ENCODE measurements at regions not wholly inside any gene's neighbourhood (a gene's known extent, or its start where the extent isn't known, plus 50 kb on each side); places are given as distances from the start of the nearest gene placed in this dataset.

GRCh38 chr3:7927015-7927414 is 574.6 kb upstream of the LMCD1 start:
- 64% methylated on average over 1 of the region's 1 CpG for WGBS
- TF ChIP-seq, protein P1, sequence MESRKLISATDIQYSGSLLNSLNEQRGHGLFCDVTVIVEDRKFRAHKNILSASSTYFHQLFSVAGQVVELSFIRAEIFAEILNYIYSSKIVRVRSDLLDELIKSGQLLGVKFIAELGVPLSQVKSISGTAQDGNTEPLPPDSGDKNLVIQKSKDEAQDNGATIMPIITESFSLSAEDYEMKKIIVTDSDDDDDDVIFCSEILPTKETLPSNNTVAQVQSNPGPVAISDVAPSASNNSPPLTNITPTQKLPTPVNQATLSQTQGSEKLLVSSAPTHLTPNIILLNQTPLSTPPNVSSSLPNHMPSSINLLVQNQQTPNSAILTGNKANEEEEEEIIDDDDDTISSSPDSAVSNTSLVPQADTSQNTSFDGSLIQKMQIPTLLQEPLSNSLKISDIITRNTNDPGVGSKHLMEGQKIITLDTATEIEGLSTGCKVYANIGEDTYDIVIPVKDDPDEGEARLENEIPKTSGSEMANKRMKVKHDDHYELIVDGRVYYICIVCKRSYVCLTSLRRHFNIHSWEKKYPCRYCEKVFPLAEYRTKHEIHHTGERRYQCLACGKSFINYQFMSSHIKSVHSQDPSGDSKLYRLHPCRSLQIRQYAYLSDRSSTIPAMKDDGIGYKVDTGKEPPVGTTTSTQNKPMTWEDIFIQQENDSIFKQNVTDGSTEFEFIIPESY (IDR thresholded peaks at IDR 0.05): no peak
- TF ChIP-seq CTCF (IDR thresholded peaks at IDR 0.05; ENCODE audit: low read depth, low read length, missing input control) (no peak), NR2F2 (IDR thresholded peaks at IDR 0.05) (no peak), HNF4A (conservative IDR thresholded peaks at IDR 0.05) (no peak), SP1 (IDR thresholded peaks at IDR 0.05) (no peak), HNF4G (IDR thresholded peaks at IDR 0.05) (no peak), TAF1 (conservative IDR thresholded peaks at IDR 0.05) (no peak), JUND (IDR thresholded peaks at IDR 0.05) (no peak), FOXA1 (IDR thresholded peaks at IDR 0.05) (no peak), RXRA (IDR thresholded peaks at IDR 0.05) (no peak), GABPA (IDR thresholded peaks at IDR 0.05 in 1 of 2, conservative IDR thresholded peaks at IDR 0.05 in 1 of 2) (no peak), RAD21 (IDR thresholded peaks at IDR 0.05) (no peak), YY1 (IDR thresholded peaks at IDR 0.05) (no peak), EGR1 (IDR thresholded peaks at IDR 0.05; ENCODE audit: low read depth in 2 of 2) (no peak)
- TF ChIP-seq, protein P2, sequence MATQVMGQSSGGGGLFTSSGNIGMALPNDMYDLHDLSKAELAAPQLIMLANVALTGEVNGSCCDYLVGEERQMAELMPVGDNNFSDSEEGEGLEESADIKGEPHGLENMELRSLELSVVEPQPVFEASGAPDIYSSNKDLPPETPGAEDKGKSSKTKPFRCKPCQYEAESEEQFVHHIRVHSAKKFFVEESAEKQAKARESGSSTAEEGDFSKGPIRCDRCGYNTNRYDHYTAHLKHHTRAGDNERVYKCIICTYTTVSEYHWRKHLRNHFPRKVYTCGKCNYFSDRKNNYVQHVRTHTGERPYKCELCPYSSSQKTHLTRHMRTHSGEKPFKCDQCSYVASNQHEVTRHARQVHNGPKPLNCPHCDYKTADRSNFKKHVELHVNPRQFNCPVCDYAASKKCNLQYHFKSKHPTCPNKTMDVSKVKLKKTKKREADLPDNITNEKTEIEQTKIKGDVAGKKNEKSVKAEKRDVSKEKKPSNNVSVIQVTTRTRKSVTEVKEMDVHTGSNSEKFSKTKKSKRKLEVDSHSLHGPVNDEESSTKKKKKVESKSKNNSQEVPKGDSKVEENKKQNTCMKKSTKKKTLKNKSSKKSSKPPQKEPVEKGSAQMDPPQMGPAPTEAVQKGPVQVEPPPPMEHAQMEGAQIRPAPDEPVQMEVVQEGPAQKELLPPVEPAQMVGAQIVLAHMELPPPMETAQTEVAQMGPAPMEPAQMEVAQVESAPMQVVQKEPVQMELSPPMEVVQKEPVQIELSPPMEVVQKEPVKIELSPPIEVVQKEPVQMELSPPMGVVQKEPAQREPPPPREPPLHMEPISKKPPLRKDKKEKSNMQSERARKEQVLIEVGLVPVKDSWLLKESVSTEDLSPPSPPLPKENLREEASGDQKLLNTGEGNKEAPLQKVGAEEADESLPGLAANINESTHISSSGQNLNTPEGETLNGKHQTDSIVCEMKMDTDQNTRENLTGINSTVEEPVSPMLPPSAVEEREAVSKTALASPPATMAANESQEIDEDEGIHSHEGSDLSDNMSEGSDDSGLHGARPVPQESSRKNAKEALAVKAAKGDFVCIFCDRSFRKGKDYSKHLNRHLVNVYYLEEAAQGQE (IDR thresholded peaks at IDR 0.05): no peak
- TF ChIP-seq, protein P3, sequence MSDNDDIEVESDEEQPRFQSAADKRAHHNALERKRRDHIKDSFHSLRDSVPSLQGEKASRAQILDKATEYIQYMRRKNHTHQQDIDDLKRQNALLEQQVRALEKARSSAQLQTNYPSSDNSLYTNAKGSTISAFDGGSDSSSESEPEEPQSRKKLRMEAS (IDR thresholded peaks at IDR 0.05): no peak
- Histone ChIP-seq H3K4me1 (ENCODE audit: control insufficient read depth in 4 of 4, insufficient read depth in 4 of 4, low read length in 3 of 4) (no peaks in the 10 kb centered on the region), H3K4me3 (ENCODE audit: low read depth in 1 of 3, low read length in 3 of 3) (no peak overlapping the region), H3K27me3 (ENCODE audit: control insufficient read depth in 4 of 4, insufficient read depth in 4 of 4, low read length in 3 of 4) (peaks cover 0 to 2% (median 0%) of the 10 kb centered on the region in 4 donors), H3K36me3 (ENCODE audit: control insufficient read depth in 4 of 4, insufficient read depth in 3 of 4, low read depth in 1 of 4, low read length in 3 of 4) (no peaks in the 10 kb centered on the region), H3K9ac (ENCODE audit: low read depth in 1 of 2, low read length in 2 of 2) (no peak overlapping the region), H3K27ac (ENCODE audit: low read depth in 1 of 2, low read length in 2 of 2) (no peak overlapping the region), H3K9me3 (ENCODE audit: control insufficient read depth in 4 of 4, low read length in 3 of 4) (no peaks in the 10 kb centered on the region)
- DNase-seq (ENCODE audit: low spot score): no peak

- peaks cover 0 to 2% (median 0%) of the 10 kb centered on the region in 4 donors for H3K27me3 ChIP-seq (ENCODE audit: control insufficient read depth in 4 of 4, insufficient read depth in 4 of 4, low read length in 3 of 4)
- no peaks in the 10 kb centered on the region for H3K36me3 ChIP-seq (ENCODE audit: control insufficient read depth in 4 of 4, insufficient read depth in 3 of 4, low read depth in 1 of 4, low read length in 3 of 4)
- H3K4me1 ChIP-seq (ENCODE audit: control insufficient read depth in 4 of 4, insufficient read depth in 4 of 4, low read length in 3 of 4): no peaks in the 10 kb centered on the region
- H3K9ac ChIP-seq (ENCODE audit: low read depth in 1 of 2, low read length in 2 of 2): no peak overlapping the region
- H3K4me3 ChIP-seq (ENCODE audit: low read depth in 1 of 3, low read length in 3 of 3): no peak overlapping the region
- H3K9me3 ChIP-seq (ENCODE audit: control insufficient read depth in 4 of 4, low read length in 3 of 4): no peaks in the 10 kb centered on the region
- H3K27ac ChIP-seq (ENCODE audit: low read depth in 1 of 2, low read length in 2 of 2): no peak overlapping the region
- TF ChIP-seq ATF3 (IDR thresholded peaks at IDR 0.05) (no peak), FOXA1 (IDR thresholded peaks at IDR 0.05) (no peak), HNF4A (conservative IDR thresholded peaks at IDR 0.05) (no peak), HNF4G (IDR thresholded peaks at IDR 0.05) (no peak), TAF1 (conservative IDR thresholded peaks at IDR 0.05) (no peak), YY1 (IDR thresholded peaks at IDR 0.05) (no peak), CTCF (IDR thresholded peaks at IDR 0.05; ENCODE audit: low read depth, low read length, missing input control) (no peak), RAD21 (IDR thresholded peaks at IDR 0.05) (no peak), SP1 (IDR thresholded peaks at IDR 0.05) (no peak), JUND (IDR thresholded peaks at IDR 0.05) (no peak)
- TF ChIP-seq, protein P1 (IDR thresholded peaks at IDR 0.05): no peak
- no peak for DNase-seq (ENCODE audit: low spot score)
These were observed 573.8 kb upstream of the LMCD1 start for GRCh38 chr3:7927864-7928263.
